LNCAP (cell line): ENCODE measurements at regions not wholly inside any gene's neighbourhood (a gene's known extent, or its start where the extent isn't known, plus 50 kb on each side); places are given as distances from the start of the nearest gene placed in this dataset.

Experiments used
- CTCF ChIP-seq: fragments of 450-650 bp; IDR thresholded peaks from 2 replicates; pipeline ENCODE4 v1.5.1; 2017; ENCODE audit warnings: mild to moderate bottlenecking

- TF ChIP-seq CTCF: no peak
Observed at GRCh38 chr14:26023967-26024366, 573.9 kb downstream of the NOVA1 start.

GRCh38 chr14:26021759-26022158 lies 576.1 kb downstream of the NOVA1 start:
- TF ChIP-seq CTCF: no peak

GRCh38 chr14:26017270-26017669 lies 580.6 kb downstream of the NOVA1 start:
- TF ChIP-seq CTCF: no peak

- TF ChIP-seq CTCF: peak; percentile 33; the same call in 1 of the 2 replicates
Observed at GRCh38 chr14:26008290-26008689, 589.5 kb downstream of the NOVA1 start.

- no peak for TF ChIP-seq CTCF
Observed at GRCh38 chr14:26004342-26004741, 593.5 kb downstream of the NOVA1 start.

- no peak for TF ChIP-seq CTCF
Observed at GRCh38 chr14:25993830-25994229, 604.0 kb downstream of the NOVA1 start.

- no peak for TF ChIP-seq CTCF
Observed at GRCh38 chr14:25988536-25988935, 609.3 kb downstream of the NOVA1 start.

- no peak for TF ChIP-seq CTCF
Observed at GRCh38 chr14:25955772-25956171, 642.1 kb downstream of the NOVA1 start.
